22Rv1 (cell line): ENCODE measurements at regions not wholly inside any gene's neighbourhood (a gene's known extent, or its start where the extent isn't known, plus 50 kb on each side); places are given as distances from the start of the nearest gene placed in this dataset.
"Not testable (repeated sequence)": the region's sequence is repeated elsewhere in the genome, so short reads cannot be mapped to it uniquely, and the experiment has no call there.

Experiments used
- H3K27ac ChIP-seq: fragments of 450-650 bp; 2 replicates; pipeline ENCODE4 v1.5.1; 2017
- ZFX ChIP-seq: fragments of 450-650 bp; IDR thresholded peaks from 2 replicates; pipeline ENCODE4 v1.6.1; 2017; ENCODE audit warnings: antibody characterized with exemption, borderline replicate concordance
- TF ChIP-seq, protein P1 (sequence below): fragments of 450-650 bp; IDR thresholded peaks from 2 replicates; pipeline ENCODE4 v1.5.1; 2017; ENCODE audit warnings: mild to moderate bottlenecking

GRCh38 chrX:19198473-19198872 is 76.2 kb upstream of the ADGRG2 start:
- H3K27ac ChIP-seq: no peak overlapping the region
- TF ChIP-seq ZFX: no peak
- TF ChIP-seq, protein P1, sequence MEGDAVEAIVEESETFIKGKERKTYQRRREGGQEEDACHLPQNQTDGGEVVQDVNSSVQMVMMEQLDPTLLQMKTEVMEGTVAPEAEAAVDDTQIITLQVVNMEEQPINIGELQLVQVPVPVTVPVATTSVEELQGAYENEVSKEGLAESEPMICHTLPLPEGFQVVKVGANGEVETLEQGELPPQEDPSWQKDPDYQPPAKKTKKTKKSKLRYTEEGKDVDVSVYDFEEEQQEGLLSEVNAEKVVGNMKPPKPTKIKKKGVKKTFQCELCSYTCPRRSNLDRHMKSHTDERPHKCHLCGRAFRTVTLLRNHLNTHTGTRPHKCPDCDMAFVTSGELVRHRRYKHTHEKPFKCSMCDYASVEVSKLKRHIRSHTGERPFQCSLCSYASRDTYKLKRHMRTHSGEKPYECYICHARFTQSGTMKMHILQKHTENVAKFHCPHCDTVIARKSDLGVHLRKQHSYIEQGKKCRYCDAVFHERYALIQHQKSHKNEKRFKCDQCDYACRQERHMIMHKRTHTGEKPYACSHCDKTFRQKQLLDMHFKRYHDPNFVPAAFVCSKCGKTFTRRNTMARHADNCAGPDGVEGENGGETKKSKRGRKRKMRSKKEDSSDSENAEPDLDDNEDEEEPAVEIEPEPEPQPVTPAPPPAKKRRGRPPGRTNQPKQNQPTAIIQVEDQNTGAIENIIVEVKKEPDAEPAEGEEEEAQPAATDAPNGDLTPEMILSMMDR: no peak

DNA sequence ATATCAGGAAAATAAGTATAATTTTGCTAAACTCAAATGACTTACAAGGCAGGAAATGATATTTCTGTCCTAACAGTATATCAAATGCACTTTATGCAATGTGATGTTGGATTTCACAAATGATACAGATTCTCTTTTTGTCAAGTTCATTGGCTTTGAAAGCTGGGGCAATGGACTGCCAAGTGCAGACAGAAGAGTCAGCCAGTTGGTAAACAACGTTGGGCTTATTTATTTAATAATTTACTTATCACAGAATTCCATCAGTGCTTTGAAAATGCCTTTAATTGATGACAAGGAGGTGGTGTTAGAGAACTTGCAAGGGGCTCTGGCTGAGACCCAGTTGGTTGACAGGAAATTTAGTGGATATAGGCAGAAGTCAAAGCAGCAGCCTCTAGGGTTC is 79.9 kb upstream of the ADGRG2 start:
- no peak overlapping the region for H3K27ac ChIP-seq
- TF ChIP-seq, protein P1: no peak
- TF ChIP-seq ZFX: no peak

DNA sequence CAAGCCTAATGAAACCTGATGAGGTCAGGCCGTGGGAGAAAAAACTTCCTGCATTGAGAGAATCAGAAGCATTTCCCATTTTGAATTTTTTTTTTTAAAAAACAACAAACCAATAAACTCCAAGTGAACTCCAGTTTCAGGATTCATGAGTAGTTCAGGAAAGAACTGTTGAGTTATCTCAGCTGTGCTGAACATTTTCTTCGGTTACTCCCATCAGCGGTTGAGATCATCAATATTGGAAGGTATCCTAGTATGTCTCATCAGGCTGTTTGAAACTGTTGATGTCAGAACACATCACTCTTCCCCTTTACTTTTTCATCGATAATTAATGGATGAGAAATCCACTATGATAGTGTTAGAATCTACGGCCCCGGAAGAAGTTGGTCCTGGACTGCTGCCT is 82.4 kb upstream of the ADGRG2 start:
- TF ChIP-seq, protein P1: no peak
- TF ChIP-seq ZFX: no peak
- H3K27ac ChIP-seq: no peak overlapping the region

GRCh38 chrX:19212037-19212436 is 89.8 kb upstream of the ADGRG2 start:
- TF ChIP-seq ZFX: no peak
- H3K27ac ChIP-seq: no peak overlapping the region

- no peak overlapping the region for H3K27ac ChIP-seq
- TF ChIP-seq ZFX: no peak
- TF ChIP-seq, protein P1: no peak
Measured at GRCh38 chrX:19213610-19214152, 91.4 kb upstream of the ADGRG2 start.

DNA sequence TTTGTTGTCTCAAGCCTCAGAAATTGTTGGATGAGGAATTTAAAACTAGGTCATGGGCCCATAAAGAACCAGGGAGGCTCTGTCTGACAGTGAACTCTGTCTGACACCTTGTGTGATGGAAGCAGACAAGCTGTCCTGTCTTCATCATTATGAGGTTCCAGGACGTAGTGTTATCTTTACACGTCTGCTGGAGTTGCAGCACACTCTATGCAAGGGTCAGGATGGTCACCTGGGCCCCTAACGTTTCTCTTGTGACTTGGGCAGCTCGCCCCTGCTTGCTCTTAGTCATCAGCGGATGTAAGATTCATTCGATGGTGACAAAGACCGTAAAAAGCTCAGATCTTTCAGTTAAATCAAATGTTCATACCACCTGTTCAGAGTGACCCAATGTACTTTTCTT is 92.0 kb upstream of the ADGRG2 start:
- TF ChIP-seq, protein P1: no peak
- no peak for TF ChIP-seq ZFX
- no peak overlapping the region for H3K27ac ChIP-seq

DNA sequence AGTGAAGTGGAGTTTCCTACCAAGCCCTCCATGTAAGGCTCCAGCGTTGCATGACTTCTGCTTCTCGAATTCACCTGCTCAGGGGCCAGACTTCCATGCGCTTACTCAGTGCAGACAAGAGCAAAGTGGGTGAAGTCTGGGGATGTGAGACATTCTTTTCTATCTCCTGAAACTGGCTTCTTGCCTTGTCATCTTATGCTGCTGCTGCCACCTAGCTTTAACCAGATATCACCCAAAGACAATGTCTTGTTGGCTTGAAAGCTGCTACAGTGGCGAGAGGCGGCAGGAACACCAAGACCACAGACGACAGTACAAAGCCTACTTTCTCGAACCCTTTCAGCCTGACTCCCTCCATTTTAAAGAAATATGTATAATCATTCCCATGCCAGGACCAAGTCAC is 103.6 kb upstream of the ADGRG2 start:
- TF ChIP-seq, protein P1: 0 out of 2 replicates have a peak, but pooled peaks have one; percentile 8
- no peak for TF ChIP-seq ZFX
- no peak overlapping the region for H3K27ac ChIP-seq

DNA sequence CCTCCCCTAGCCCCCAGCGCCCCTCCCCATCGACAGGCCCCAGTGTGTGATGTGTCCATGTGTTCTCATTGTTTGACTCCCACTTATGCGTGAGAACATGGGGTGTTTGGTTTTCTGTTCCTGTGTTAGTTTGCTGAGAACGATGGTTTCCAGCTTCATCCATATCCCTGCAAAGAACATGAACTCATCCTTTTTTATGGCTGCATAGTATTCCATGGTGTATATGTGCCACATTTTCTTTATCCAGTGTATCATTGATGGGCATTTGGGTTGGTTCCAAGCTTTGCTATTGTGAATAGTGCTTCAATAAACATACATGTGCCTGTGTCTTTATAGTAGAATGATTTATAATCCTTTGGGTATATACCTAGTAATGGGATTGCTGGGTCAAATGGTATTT is 107.6 kb upstream of the ADGRG2 start:
- not testable (repeated sequence) for H3K27ac ChIP-seq
